T-helper 2 cell (primary cell): ENCODE measurements at regions not wholly inside any gene's neighbourhood (a gene's known extent, or its start where the extent isn't known, plus 50 kb on each side); places are given as distances from the start of the nearest gene placed in this dataset.

ENCODE experiments used
- DNase-seq, 5 experiments: peaks; one replicate each; pipeline versions ENCODE4 v3.0.0 to v3.0.0-alpha.2; 2012 to 2022

GRCh38 chr4:122671919-122672490 lies 51.1 kb upstream of the IL21 start:
- DNase-seq = no peak

- no peak for DNase-seq
Observed at GRCh38 chr4:122673252-122673651, 52.4 kb upstream of the IL21 start.

- peak in 1 of 5 experiments; percentile 18 for DNase-seq
Observed at GRCh38 chr4:122674371-122674770, 53.5 kb upstream of the IL21 start.

- no peak for DNase-seq
Observed at GRCh38 chr4:122679317-122679716, 53.2 kb upstream of the BBS12 start.

- DNase-seq = no peak
Observed at GRCh38 chr4:122679946-122680345, 52.6 kb upstream of the BBS12 start.

- DNase-seq = no peak
Observed at GRCh38 chr4:122681568-122681967, 50.9 kb upstream of the BBS12 start.
